ENCODE measurements at regions not wholly inside any gene's neighbourhood (a gene's known extent, or its start where the extent isn't known, plus 50 kb on each side); places are given as distances from the start of the nearest gene placed in this dataset.

- H3K9ac ChIP-seq (ENCODE audit: low read length): no peak overlapping the region
- Mint-ChIP-seq H3K27ac (ENCODE audit: unreplicated experiment) (no peak overlapping the region), H3K27me3 (ENCODE audit: low read depth, unreplicated experiment) (peaks cover 31% of the 10 kb centered on the region), H3K9me3 (ENCODE audit: unreplicated experiment) (no peaks in the 10 kb centered on the region), H3K4me3 (ENCODE audit: unreplicated experiment) (no peak overlapping the region), H3K36me3 (ENCODE audit: low read depth, unreplicated experiment) (no peaks in the 10 kb centered on the region), H3K4me1 (ENCODE audit: low read depth, unreplicated experiment) (no peaks in the 10 kb centered on the region)
- H3K27ac ChIP-seq (ENCODE audit: low read depth, low read length): no peak overlapping the region
- FAIRE-seq: no peak
- H3K79me2 ChIP-seq (ENCODE audit: insufficient read depth, low read length): no peaks in the 10 kb centered on the region
- H3K27me3 ChIP-seq (ENCODE audit: insufficient read depth, low read length): no peaks in the 10 kb centered on the region
- H3K4me1 ChIP-seq (ENCODE audit: insufficient read depth, low read length): no peaks in the 10 kb centered on the region
- no peaks in the 10 kb centered on the region for H3K36me3 ChIP-seq (ENCODE audit: insufficient read depth, low read length)
- no peaks in the 10 kb centered on the region for H4K20me1 ChIP-seq (ENCODE audit: insufficient read depth, low read length)
- no peak overlapping the region for H3K4me3 ChIP-seq (ENCODE audit: insufficient read depth, low read depth, low read length)
- no peak for DNase-seq (ENCODE audit: low read depth)
- TF ChIP-seq EZH2 (IDR thresholded peaks at IDR 0.05; ENCODE audit: insufficient read depth, low read length) (no peak), CTCF (IDR thresholded peaks at IDR 0.05; ENCODE audit: insufficient read depth, low read depth, low read length) (no peak)
- H3K4me2 ChIP-seq (ENCODE audit: low read length): no peak overlapping the region
- no peaks in the 10 kb centered on the region for H3K9me3 ChIP-seq (ENCODE audit: insufficient read depth, low read depth, low read length)
- H2AFZ ChIP-seq (ENCODE audit: low read depth, low read length): no peak overlapping the region
These were observed 158.0 kb downstream of the KCTD15 start for GRCh38 chr19:33954686-33955085.

- TF ChIP-seq EZH2 (IDR thresholded peaks at IDR 0.05; ENCODE audit: insufficient read depth, low read length) (no peak), CTCF (IDR thresholded peaks at IDR 0.05; ENCODE audit: insufficient read depth, low read depth, low read length) (no peak)
- DNase-seq (ENCODE audit: low read depth) (no peak), FAIRE-seq (no peak)
- Histone ChIP-seq H3K4me2 (ENCODE audit: low read length) (no peak overlapping the region), H3K4me1 (ENCODE audit: insufficient read depth, low read length) (no peaks in the 10 kb centered on the region), H2AFZ (ENCODE audit: low read depth, low read length) (no peak overlapping the region), H3K9me3 (ENCODE audit: insufficient read depth, low read depth, low read length) (no peaks in the 10 kb centered on the region), H3K36me3 (ENCODE audit: insufficient read depth, low read length) (no peaks in the 10 kb centered on the region), H3K79me2 (ENCODE audit: insufficient read depth, low read length) (no peaks in the 10 kb centered on the region), H3K9ac (ENCODE audit: low read length) (no peak overlapping the region), H3K4me3 (ENCODE audit: insufficient read depth, low read depth, low read length) (no peak overlapping the region), H3K27ac (ENCODE audit: low read depth, low read length) (no peak overlapping the region), H4K20me1 (ENCODE audit: insufficient read depth, low read length) (no peaks in the 10 kb centered on the region), H3K27me3 (ENCODE audit: insufficient read depth, low read length) (no peaks in the 10 kb centered on the region)
- H3K9me3 Mint-ChIP-seq (ENCODE audit: unreplicated experiment): no peaks in the 10 kb centered on the region
- peaks cover 32% of the 10 kb centered on the region for H3K27me3 Mint-ChIP-seq (ENCODE audit: low read depth, unreplicated experiment)
- no peaks in the 10 kb centered on the region for H3K36me3 Mint-ChIP-seq (ENCODE audit: low read depth, unreplicated experiment)
- H3K27ac Mint-ChIP-seq (ENCODE audit: unreplicated experiment): no peak overlapping the region
- H3K4me3 Mint-ChIP-seq (ENCODE audit: unreplicated experiment): no peak overlapping the region
- H3K4me1 Mint-ChIP-seq (ENCODE audit: low read depth, unreplicated experiment): no peaks in the 10 kb centered on the region
These were observed 160.3 kb downstream of the KCTD15 start for GRCh38 chr19:33956941-33957340.

GRCh38 chr19:33957804-33958203 is 161.1 kb downstream of the KCTD15 start:
- Mint-ChIP-seq H3K36me3 (ENCODE audit: low read depth, unreplicated experiment) (no peaks in the 10 kb centered on the region), H3K4me3 (ENCODE audit: unreplicated experiment) (no peak overlapping the region), H3K27me3 (ENCODE audit: low read depth, unreplicated experiment) (peaks cover 32% of the 10 kb centered on the region), H3K9me3 (ENCODE audit: unreplicated experiment) (no peaks in the 10 kb centered on the region), H3K27ac (ENCODE audit: unreplicated experiment) (no peak overlapping the region), H3K4me1 (ENCODE audit: low read depth, unreplicated experiment) (no peaks in the 10 kb centered on the region)
- no peak overlapping the region for H3K4me3 ChIP-seq (ENCODE audit: insufficient read depth, low read depth, low read length)
- no peak for TF ChIP-seq CTCF (IDR thresholded peaks at IDR 0.05; ENCODE audit: insufficient read depth, low read depth, low read length)
- TF ChIP-seq EZH2 (IDR thresholded peaks at IDR 0.05; ENCODE audit: insufficient read depth, low read length): no peak
- no peak overlapping the region for H2AFZ ChIP-seq (ENCODE audit: low read depth, low read length)
- H3K9ac ChIP-seq (ENCODE audit: low read length): no peak overlapping the region
- no peak for FAIRE-seq
- H4K20me1 ChIP-seq (ENCODE audit: insufficient read depth, low read length): no peaks in the 10 kb centered on the region
- H3K27ac ChIP-seq (ENCODE audit: low read depth, low read length): no peak overlapping the region
- no peaks in the 10 kb centered on the region for H3K36me3 ChIP-seq (ENCODE audit: insufficient read depth, low read length)
- no peaks in the 10 kb centered on the region for H3K4me1 ChIP-seq (ENCODE audit: insufficient read depth, low read length)
- no peak overlapping the region for H3K4me2 ChIP-seq (ENCODE audit: low read length)
- no peak for DNase-seq (ENCODE audit: low read depth)
- H3K79me2 ChIP-seq (ENCODE audit: insufficient read depth, low read length): no peaks in the 10 kb centered on the region
- no peaks in the 10 kb centered on the region for H3K9me3 ChIP-seq (ENCODE audit: insufficient read depth, low read depth, low read length)
- no peaks in the 10 kb centered on the region for H3K27me3 ChIP-seq (ENCODE audit: insufficient read depth, low read length)

Data from astrocyte (in vitro differentiated cells and primary cell).